Keratinocyte (primary cell): ENCODE measurements at regions not wholly inside any gene's neighbourhood (a gene's known extent, or its start where the extent isn't known, plus 50 kb on each side); places are given as distances from the start of the nearest gene placed in this dataset.

Experiments used
- DNase-seq: peaks from one replicate; pipeline ENCODE4 v3.0.0-alpha.2; 2011; ENCODE audit warnings: low read depth, missing footprints, low spot score
- FAIRE-seq: peaks from 2 replicates; lab custom pipeline; 2011; peaks lifted over from hg19 to GRCh38; lab: Jason Lieb, UNC
- H2AFZ ChIP-seq: 2 replicates; pipeline ENCODE4 v1.6.0; 2012; ENCODE audit warnings: low read length, control low read depth, inconsistent platforms; ENCODE audit not compliant: control insufficient read depth
- H3K27ac ChIP-seq: 2 replicates; pipeline ENCODE4 v1.5.1; 2011; ENCODE audit warnings: low read length; ENCODE audit not compliant: control insufficient read depth, insufficient read depth
- H3K27me3 ChIP-seq: 3 replicates; pipeline ENCODE4 v1.6.0; 2011; ENCODE audit warnings: low read length; ENCODE audit not compliant: control insufficient read depth, insufficient read depth; ENCODE audit errors: extremely low read depth
- H3K36me3 ChIP-seq, 2 experiments: 2 replicates in 1 of 2; 3 replicates in 1 of 2; pipeline ENCODE4 v1.5.1; 2011; ENCODE audit warnings: low read length in 2 of 2, mild to moderate bottlenecking in 1 of 2; ENCODE audit not compliant: control insufficient read depth in 2 of 2, insufficient read depth in 2 of 2; ENCODE audit errors: extremely low read depth in 1 of 2
- H3K4me1 ChIP-seq: 3 replicates; pipeline ENCODE4 v1.5.1; 2011; ENCODE audit warnings: low read length; ENCODE audit not compliant: control insufficient read depth, insufficient read depth; ENCODE audit errors: extremely low read depth
- H3K4me2 ChIP-seq: 3 replicates; pipeline ENCODE4 v1.6.0; 2011; ENCODE audit warnings: low read depth, low read length; ENCODE audit not compliant: control insufficient read depth, insufficient read depth; ENCODE audit errors: extremely low read depth
- H3K4me3 ChIP-seq, 3 experiments: fragments of 200-600 bp in 1 of 3; sonication (generic) in 1 of 3; 2 replicates in 2 of 3; 3 replicates in 1 of 3; pipeline ENCODE4 v1.5.1; 2011 to 2016; ENCODE audit warnings: low read length in 3 of 3, mild to moderate bottlenecking in 3 of 3, control low read depth in 2 of 3, inconsistent platforms in 1 of 3, low read depth in 1 of 3, mixed read lengths in 1 of 3, mixed run types in 1 of 3, moderate library complexity in 1 of 3; ENCODE audit not compliant: control insufficient read depth in 2 of 3, insufficient read depth in 2 of 3; ENCODE audit errors: extremely low read depth in 1 of 3
- H3K79me2 ChIP-seq: 2 replicates; pipeline ENCODE4 v1.6.0; 2012; ENCODE audit warnings: low read length; ENCODE audit not compliant: control insufficient read depth, insufficient read depth
- H3K9ac ChIP-seq: 3 replicates; pipeline ENCODE4 v1.6.0; 2011; ENCODE audit warnings: low read length; ENCODE audit not compliant: control insufficient read depth, insufficient read depth; ENCODE audit errors: extremely low read depth
- H3K9me1 ChIP-seq: 3 replicates; pipeline ENCODE4 v1.6.0; 2011; ENCODE audit warnings: low read length; ENCODE audit not compliant: control insufficient read depth, insufficient read depth; ENCODE audit errors: extremely low read depth
- H3K9me3 ChIP-seq: 2 replicates; pipeline ENCODE4 v1.5.1; 2012; ENCODE audit warnings: low read depth, low read length; ENCODE audit not compliant: control insufficient read depth
- H4K20me1 ChIP-seq: 3 replicates; pipeline ENCODE4 v1.6.0; 2011; ENCODE audit warnings: low read length; ENCODE audit not compliant: control insufficient read depth, insufficient read depth; ENCODE audit errors: extremely low read depth
- EZH2 ChIP-seq: IDR thresholded peaks from one replicate; pipeline ENCODE4 v1.6.1; 2012; ENCODE audit warnings: inconsistent platforms, mild to moderate bottlenecking, low read length, moderate library complexity
- dilution Hi-C: fragments of 300-500 bp; cut with MboI; formaldehyde crosslinking; loops from one replicate; pipeline ENCODE4 v1.7.0; 2020; ENCODE audit warnings: low sequenced_read_pairs; ENCODE audit not compliant: extremely low pct_ligation_motif_present
- TF ChIP-seq, protein P1 (sequence below), 3 experiments: IDR thresholded peaks in 1 of 3; conservative IDR thresholded peaks in 1 of 3; optimal IDR thresholded peaks in 1 of 3; 2 replicates in 2 of 3; 3 replicates in 1 of 3; pipeline versions ENCODE3 to v1.5.1; 2011; ENCODE audit warnings: low read length in 3 of 3, mild to moderate bottlenecking in 3 of 3, moderate library complexity in 2 of 3, control low read depth in 1 of 3, inconsistent platforms in 1 of 3; ENCODE audit not compliant: insufficient read depth in 2 of 3; ENCODE audit errors: extremely low read depth in 1 of 3

DNA sequence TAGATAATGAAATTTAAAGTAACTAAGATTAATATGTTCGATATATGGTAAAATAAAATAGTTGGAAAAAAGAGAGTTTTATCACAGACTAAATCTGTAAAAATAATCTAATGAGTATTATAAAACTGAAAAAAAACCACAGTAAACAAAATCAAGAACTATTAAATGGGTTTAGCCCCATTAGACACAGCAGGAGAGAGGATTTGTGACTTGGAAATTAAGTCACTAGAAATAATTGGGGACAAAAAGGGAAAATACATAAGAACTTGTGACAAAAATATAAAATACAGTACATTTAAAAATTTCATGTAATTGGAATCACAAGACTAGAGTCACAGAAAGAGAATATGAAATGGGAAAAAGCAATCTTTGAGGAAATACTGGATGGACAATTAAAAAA is 1114.6 kb upstream of the KLHL29 start:
- H3K4me2 ChIP-seq: no peak overlapping the region
- no peaks in the 10 kb centered on the region for H3K9me3 ChIP-seq
- H3K27ac ChIP-seq: no peak overlapping the region
- H3K4me1 ChIP-seq: no peaks in the 10 kb centered on the region
- DNase-seq: no peak
- TF ChIP-seq EZH2: no peak
- TF ChIP-seq, protein P1, sequence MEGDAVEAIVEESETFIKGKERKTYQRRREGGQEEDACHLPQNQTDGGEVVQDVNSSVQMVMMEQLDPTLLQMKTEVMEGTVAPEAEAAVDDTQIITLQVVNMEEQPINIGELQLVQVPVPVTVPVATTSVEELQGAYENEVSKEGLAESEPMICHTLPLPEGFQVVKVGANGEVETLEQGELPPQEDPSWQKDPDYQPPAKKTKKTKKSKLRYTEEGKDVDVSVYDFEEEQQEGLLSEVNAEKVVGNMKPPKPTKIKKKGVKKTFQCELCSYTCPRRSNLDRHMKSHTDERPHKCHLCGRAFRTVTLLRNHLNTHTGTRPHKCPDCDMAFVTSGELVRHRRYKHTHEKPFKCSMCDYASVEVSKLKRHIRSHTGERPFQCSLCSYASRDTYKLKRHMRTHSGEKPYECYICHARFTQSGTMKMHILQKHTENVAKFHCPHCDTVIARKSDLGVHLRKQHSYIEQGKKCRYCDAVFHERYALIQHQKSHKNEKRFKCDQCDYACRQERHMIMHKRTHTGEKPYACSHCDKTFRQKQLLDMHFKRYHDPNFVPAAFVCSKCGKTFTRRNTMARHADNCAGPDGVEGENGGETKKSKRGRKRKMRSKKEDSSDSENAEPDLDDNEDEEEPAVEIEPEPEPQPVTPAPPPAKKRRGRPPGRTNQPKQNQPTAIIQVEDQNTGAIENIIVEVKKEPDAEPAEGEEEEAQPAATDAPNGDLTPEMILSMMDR (optimal IDR thresholded peaks at IDR 0.05 in 1 of 3, IDR thresholded peaks at IDR 0.05 in 1 of 3, conservative IDR thresholded peaks at IDR 0.05 in 1 of 3; ENCODE audit: extremely low read depth in 1 of 3, insufficient read depth in 2 of 3, low read length in 3 of 3): no peak
- no peak overlapping the region for H2AFZ ChIP-seq
- dilution Hi-C loops: no loop called here
- no peak for FAIRE-seq
- no peaks in the 10 kb centered on the region for H3K27me3 ChIP-seq
- no peaks in the 10 kb centered on the region for H3K9me1 ChIP-seq
- H3K4me3 ChIP-seq: no peak overlapping the region
- no peaks in the 10 kb centered on the region for H3K36me3 ChIP-seq
- H3K79me2 ChIP-seq: no peaks in the 10 kb centered on the region
- no peak overlapping the region for H3K9ac ChIP-seq
- no peaks in the 10 kb centered on the region for H4K20me1 ChIP-seq

DNA sequence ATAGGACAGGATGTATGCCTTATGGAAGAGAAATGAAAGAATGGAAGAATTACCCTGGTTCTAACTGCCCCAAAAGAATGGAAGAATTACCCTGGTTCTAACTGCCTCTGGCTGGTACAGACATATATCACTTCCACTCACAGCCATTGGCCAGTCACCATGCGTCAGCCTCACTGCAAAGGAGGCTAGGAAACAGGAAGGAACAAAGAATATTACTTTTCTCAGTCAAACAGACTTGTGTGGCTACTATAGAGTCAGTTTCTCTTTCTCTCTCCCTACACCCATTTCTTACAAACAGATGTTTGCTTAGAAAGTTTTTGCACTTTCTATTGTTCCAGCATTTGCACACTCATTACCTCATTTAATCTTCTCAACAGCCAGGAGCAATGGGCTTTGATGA is 1111.1 kb upstream of the KLHL29 start:
- Histone ChIP-seq H3K4me3 (no peak overlapping the region), H3K79me2 (no peaks in the 10 kb centered on the region), H3K27ac (no peak overlapping the region), H2AFZ (no peak overlapping the region), H3K27me3 (no peaks in the 10 kb centered on the region), H4K20me1 (no peaks in the 10 kb centered on the region), H3K9me3 (no peaks in the 10 kb centered on the region), H3K9me1 (no peaks in the 10 kb centered on the region), H3K4me1 (no peaks in the 10 kb centered on the region), H3K36me3 (no peaks in the 10 kb centered on the region), H3K4me2 (no peak overlapping the region), H3K9ac (no peak overlapping the region)
- no peak for TF ChIP-seq EZH2
- TF ChIP-seq, protein P1 (optimal IDR thresholded peaks at IDR 0.05 in 1 of 3, IDR thresholded peaks at IDR 0.05 in 1 of 3, conservative IDR thresholded peaks at IDR 0.05 in 1 of 3; ENCODE audit: extremely low read depth in 1 of 3, insufficient read depth in 2 of 3, low read length in 3 of 3): no peak
- FAIRE-seq (no peak), DNase-seq (no peak)
- dilution Hi-C loops: no loop called here
